HuH-7 (cell line): ENCODE measurements at regions not wholly inside any gene's neighbourhood (a gene's known extent, or its start where the extent isn't known, plus 50 kb on each side); places are given as distances from the start of the nearest gene placed in this dataset.
"Not testable (repeated sequence)": the region's sequence is repeated elsewhere in the genome, so short reads cannot be mapped to it uniquely, and the experiment has no call there.

ENCODE experiments used
- DNase-seq: peaks from one replicate; pipeline ENCODE4 v3.0.0; 2011; ENCODE audit warnings: low spot score

DNA sequence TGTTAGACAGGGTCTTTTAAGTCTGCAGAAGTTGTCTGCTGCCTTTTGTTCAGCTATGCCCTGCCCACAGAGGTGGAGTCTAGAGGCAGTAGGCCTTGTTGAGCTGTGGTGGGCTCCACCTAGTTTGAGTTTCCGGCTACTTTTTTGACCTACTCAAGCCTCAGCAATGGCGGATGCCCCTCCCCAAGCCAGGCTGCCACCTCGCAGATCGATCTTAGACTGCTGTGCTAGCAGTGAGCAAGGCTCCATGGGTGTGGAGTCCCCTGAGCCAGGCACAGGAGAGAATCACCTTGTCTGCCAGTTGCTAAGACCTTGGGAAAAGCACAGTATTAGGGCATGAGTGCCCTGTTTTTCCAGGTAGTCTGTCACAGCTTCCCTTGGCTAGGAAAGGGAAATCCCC is 664.6 kb upstream of the DPPA4 start:
- not testable (repeated sequence) for DNase-seq

DNA sequence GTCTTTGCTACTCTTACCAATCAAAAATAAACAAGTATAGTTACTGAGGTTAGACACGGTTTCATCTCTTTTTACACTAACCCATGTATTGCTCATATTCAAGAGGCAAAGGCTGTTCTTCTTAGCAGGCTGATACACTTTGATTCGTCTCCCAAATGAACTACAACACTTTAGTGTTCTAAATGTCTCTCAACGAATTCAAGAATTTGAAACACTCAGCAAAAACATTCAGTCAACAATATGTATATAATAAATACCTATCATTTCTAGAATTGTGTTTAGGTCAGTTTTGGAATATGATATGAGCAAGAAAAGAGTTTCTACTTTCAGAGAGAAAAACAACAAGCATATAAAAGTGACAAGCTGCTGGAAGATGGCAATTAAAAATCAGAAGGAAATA is 669.6 kb upstream of the DPPA4 start:
- DNase-seq = no peak

DNA sequence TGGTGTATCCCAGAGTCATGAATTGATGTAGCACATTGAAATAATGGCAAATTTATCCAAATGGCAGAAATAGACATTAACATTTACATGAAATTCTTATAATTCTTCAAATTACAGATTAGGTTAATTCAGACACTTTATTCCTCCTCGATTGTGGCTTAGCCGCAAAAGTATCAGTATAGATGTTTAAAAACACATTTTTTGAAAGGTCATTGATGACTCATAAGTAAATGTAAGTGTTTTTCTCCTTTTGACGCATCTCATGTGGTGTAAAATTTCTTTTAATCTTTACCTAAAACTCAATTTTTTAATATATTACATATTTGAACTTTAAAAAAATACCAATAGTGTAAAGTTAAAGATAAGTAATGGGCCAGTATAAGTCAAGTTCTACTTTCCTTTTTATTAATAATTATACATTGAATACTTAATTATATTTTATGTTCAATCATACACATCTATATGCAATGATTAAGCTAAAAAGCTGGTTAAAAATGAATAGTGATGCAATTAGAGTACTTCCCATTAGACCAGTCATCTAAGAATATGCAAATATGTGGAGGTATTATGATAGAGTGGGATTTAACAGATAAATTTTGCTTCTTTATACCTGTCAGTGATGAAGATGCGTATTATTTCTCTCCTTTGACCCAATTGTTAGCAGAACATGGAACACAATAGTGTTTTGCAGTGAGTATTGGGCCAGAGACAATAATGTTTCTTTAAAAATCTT is 678.1 kb upstream of the DPPA4 start:
- DNase-seq = no peak

DNA sequence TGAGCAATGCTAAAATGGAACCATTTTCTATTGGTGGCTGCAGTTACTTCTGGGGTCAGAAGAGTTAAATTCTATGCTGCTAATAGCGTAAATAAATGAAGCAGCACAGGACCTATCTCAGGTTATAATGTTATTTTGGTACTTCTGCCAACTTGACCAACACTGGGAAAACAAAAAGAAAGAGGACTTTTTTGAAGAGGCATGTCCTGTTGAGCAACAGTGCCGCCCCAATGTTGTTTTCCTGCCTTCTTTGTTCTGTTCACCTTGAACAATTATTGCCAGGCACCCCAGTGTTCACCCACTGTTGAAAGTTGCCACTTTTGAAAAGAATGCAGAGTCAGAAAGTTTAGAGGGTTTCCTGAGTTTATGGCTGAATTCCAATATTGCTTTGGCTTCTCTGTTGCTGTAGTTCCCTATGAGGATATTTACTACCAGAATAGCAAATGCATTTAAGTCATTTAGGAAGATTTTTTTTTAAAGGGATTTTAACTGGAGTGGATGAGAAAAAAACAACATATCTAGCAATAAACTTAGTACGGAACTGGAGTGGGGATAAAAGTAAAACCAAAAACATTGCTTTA is 679.0 kb upstream of the DPPA4 start:
- DNase-seq = no peak

DNA sequence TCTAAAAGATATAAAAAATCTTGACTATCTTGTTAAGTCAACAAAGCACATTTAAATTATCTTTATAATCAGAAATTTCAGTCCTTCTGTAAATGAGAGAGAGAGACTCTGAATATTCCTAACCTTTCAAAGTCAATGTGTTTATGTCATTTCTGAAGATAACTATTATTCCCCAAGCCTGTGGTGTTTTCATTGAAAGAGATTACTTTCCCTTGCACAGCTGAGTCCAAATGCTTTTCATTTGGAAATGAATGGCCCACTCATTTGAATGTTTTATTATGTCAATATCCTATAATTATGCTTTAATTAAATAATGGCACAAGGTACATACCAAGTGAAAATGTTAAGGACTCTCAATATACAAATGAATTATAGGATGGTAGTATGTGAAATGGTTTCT is 680.0 kb upstream of the DPPA4 start:
- DNase-seq = no peak

DNA sequence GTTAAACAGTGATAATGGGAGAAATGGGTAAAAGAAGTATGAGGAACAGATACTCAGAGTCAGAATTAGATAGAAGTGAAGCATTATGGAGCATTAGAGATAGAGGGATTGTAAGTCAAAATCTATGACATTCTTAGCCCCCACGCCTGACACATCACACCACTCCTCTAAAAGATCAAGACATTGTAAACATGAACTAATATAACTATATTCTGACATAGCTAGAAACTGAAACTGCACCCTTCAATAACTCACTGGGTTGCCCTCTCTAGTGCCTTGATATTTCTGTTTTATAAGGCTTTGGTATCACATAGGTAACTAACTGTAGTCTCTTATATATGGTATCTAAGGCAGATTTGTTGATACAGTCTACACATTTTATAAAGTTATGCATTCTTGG is 684.3 kb upstream of the DPPA4 start:
- DNase-seq = no peak

DNA sequence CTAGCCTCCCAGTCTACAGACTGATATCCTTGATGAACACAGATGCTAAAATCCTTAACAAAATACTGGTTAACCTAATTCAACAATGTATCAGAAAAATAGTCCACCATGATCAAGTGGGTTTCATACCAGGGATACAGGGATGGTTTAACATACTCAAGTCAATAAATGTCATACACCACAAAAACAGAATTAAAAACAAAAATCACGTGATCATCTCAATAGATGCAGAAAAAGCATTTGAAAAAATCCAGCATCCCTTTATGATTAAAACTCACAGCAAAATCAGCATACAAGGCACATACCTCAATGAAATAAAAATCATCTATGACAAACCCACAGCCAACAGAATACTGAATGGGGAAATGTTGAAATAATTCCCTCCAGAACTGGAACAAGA is 685.7 kb upstream of the DPPA4 start:
- not testable (repeated sequence) for DNase-seq

DNA sequence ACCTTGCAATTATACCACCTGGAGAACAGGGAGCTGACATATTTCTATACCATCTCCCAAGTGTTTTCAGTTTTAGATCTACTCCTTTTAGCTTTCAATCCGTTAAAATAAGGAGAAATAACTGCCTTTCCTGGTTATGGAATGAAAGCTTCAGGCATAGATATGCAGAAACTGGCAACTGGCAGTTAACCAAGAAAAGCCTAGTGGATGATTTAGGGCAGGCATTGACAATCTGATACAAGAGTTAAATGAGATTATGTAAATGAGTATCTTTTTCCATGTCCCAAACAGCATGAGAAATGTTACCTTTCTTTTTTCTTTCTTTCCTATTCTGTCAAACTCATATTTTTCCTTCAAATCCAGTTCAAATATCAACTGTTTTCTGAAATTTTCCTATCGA is 689.1 kb upstream of the DPPA4 start:
- DNase-seq = no peak

DNA sequence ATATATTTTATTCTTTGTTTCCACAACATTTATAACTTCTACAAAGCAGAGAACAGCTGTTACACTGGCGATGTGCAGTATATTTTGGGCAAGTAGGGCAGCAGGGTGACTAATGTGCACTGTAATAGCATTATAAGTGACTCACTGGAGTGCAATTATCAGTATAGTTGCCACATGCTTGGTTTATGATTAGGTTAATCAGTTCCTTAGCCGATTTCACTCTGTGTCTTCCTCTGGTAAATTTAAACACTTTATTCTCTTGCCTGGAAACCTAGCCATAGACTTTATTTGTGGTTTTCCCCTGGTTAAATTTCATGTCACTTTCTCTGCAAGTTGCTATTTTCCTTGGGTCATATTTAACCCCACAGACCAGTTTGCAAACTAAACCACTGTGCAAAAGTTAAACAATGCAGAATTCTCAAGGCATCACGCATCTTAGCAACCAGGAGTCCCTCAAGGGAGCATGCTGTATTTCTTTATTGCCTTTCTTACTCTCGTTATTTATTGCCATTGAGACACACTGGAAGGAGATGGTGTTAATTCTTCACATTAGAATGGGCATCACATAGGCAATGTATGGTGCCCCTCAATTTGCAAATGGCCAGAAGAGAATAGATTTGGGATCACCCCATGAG is 690.2 kb upstream of the DPPA4 start:
- DNase-seq = no peak

DNA sequence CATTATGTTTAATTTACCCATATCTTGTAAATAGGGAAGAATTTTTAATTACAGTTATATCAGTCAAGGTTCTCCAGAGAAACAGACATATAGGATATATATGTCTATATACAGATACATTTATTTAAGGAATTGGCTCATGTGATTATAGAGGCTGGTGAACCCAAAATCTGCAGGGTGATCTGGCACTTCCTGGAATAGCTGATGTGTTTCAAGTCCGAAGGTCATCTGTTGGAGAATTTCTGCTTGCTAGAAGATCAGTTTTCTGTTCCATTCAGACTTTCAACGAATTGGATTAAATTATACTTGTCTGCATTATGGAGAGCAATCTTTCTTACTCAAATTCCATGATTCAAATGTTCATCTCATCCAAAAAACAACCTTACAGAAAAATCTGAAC is 694.6 kb upstream of the DPPA4 start:
- peak; percentile 5 for DNase-seq

DNA sequence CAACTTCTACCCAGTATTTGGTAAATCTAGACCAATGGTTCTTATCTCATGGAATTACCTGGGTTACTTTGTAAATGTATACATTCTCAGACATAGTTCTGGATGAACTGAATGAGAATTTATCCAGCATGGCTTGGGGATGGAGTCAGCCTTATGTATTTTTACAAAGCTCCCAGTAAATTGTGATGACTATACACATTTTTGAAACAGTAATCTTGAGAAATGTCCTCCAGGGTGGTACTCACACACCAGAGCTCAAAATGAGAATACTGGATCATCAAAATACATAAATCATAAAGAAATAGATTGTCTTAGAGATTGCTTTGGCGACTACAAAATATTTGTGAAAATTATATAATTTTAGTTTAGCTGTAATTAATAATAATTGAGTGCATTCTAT is 722.1 kb upstream of the DPPA4 start:
- DNase-seq = no peak

DNA sequence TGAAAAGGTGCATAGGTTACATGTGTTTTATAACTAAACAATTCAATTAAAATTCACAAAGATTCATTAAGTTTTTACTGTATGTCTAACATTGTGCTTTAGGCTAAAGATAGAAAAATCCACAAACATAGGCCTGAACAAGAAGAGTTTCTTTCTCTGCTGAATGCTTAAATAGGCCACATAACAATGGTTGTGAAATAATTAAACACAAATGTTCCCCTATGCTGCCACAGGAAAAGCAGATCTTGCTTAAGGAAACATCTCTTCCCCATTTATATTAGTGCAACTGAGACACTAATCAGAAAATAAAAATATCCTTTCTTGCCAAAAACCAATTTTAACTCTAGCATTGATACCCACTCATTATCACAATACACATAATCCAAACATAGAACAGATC is 725.4 kb upstream of the DPPA4 start:
- no peak for DNase-seq

DNA sequence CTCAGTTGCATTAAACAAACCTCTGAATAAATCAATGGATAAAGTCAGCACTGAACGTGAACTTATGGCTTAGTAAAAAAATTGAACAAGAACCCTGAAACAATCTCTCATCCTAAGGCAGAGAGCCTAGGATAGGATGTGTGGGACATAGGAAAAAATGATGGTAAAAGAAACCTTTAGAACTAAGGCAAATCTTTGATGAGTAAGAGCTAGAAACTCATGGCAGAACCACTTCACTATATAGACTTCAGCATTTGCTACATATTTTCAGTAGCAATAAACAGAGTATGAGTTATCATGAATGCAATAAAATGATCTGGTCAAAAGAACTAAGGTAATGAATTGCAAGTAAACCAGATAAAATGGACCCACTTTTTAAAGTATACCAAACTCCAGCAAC is 725.8 kb upstream of the DPPA4 start:
- DNase-seq = no peak

DNA sequence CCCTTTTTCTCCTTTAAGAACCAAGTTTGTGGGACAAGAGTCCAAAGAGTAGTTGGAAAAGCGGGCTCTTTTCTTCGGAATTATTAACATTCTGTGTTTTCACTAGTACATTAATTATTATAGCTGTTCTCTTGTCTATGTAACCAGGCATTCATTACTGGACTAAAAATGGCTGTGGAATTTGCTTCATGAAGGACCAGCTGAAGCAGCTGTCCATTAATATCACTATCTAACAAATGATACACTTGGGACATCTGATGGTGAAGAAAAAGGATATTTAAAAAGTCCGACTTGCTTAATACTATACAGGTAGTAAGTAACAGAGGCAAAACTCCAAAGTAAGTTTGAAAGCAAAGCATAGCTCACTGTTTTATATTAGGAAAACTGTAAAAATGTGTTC is 728.9 kb upstream of the DPPA4 start:
- no peak for DNase-seq

DNA sequence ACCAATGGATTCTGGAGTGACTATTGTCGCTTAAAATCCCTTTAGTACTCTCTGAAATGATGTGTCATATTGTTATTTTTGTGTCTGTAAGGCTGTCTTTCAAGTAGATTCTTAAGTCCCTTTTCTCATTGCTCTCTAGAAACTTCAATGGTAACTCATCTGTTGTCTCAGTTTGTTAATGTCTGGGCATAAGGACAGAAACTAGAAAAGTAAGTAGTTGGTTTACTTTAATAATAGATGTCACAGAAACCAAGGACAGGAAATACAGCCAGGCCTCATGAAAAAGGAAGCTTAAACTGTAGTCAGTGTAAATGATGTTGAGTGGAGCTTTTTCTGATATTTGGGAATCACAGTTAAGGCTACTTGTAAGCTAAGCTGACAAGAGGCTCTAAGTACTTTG is 730.2 kb upstream of the DPPA4 start:
- DNase-seq = no peak

DNA sequence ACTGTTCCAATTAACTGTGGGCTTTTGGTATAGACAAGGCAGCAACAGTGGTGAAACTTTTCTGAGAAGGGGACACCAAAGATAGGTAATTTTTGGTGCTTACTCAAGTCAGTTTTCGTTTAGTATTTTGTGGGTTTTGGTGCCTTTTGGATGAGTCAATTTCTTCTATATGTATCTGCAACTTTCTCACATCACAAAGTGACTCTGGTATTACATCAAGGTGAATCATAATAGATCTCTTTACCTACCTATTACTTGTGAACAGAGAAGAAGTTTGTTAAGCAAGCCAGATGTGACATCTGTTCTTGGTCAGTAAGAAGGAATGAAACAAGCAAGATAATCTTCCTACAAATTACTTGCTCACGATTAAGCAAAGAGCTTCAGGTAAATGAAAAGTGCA is 732.4 kb upstream of the DPPA4 start:
- DNase-seq = no peak

DNA sequence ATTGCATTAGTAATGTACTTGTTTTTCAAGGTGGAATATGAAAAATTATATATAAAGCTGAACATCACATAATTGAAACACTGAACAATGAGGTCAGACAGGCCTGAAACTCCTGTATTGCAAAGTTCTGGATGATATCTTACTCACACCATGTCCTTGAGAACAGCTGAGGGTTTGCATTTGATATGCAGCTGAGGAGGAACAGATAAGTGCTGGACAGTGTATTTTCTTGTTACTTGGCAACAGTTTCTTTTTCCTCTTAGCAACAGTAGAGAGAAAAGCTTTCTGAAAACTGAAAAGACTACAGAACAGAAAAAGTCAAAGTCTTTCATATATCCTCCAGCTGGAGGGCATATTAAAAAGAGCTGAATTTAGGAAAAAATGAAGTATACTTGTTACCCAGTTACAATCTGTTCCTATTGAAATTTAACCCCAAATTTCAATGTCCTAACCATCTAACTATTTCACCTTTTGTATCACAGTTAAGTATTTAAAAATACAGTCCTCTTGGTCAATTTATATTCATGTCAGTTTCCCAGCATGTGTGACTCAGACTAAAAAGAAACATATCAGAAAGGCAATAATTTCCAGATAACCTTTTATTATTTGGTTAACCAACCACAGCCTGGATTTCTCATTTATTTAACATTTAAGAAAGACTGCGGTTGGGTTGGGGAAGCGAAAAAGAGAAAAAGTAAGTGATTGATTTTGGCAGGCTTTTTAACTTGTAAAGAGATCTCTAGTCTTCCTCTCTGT is 733.0 kb upstream of the DPPA4 start:
- no peak for DNase-seq

DNA sequence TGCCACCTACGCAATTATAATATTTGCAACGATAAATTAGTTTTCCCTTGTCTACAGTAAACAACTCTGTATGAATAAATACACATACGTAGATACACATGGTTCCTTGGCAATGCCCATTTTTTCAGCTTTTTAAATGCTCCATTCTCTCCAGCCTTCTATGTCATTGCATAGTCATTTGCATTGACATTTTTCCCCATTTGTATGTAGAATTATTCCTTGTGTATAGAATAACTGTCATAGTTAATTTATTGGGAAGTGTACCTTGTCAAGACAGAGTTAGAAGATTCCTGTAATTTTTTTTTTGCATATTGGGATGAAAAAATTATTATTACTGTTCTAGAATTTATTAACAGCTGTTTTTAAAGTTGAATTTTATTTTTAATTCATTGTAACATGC is 736.7 kb upstream of the DPPA4 start:
- no peak for DNase-seq

DNA sequence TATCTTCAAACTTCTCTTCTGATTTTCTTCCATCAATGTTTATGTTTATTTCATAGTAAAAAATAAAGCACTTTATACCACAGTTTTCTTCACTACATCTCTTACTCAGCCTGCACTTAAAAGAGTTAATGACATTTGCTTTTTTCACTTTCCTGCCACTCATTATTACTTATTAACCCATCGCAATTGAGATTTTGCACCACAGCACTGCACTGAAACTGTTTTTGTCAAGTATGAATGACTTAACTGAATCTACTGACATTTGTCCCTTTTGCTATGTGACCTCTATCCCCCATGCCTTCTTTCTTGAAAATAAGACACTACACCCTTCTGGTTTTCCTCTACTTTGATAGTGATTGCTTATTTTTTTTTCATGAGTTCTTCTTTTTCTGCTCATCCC is 739.7 kb upstream of the DPPA4 start:
- peak; percentile 2 for DNase-seq

DNA sequence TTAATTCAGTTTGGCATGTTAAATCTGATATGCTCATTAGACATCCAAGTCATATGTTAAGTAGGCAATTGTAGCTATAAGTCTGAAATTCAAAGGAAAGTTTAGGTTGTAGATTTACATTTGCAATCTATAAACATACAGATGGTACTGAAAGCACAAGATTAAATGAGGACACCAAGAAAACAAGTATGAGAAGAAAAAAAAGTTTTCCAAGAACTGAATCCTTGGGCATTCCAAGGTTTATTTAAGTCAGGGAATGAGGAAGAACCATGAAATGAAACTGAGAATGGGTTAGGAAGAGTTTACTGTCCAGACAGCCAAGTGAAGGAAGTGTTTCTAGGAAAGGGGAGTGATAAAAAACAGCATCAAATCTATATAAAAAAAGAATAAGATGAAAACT is 756.1 kb upstream of the DPPA4 start:
- no peak for DNase-seq

DNA sequence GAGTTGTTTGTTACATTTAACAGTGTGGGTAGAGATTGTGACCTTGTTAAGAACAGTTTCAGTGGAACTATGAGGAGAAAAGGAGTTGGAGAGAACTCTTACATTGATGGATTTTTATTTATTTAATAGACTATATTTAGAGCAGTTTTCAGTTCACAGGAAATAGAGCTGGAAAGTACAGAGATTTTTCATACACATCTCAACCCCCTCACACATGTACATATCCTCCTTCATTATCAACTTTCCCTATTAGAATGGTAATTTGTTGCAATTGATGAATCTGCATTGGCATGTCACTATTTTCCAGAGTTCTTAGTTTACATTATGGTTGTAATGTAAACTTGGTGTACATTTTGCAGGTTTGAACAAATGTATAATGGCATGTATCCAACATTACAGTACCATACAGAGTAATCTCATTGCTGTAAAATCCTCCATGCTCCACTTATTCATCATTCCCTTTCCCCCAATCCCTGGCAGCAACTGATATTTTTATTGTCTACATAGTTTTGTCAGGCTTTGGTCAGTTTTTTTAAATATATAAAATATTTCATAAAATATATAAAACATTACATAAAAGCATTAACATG is 756.6 kb upstream of the DPPA4 start:
- DNase-seq = no peak

DNA sequence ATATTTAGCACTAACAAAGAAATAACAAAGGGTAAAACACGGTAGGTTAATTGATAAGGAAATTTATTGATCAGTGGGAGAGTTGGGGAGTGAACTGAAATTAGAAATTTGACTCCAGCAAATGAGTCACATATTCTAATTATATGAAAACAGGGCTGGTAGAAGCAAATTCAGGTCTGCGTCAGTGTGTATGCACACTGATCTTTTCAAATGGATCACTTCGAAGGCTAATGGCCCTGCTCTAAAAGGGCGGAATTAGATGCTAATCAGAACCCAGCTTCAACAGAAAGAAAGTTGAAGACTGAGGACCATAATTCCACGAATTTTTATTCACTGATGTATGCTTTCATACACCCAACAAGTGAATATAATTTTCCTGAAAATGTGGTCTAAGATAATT is 762.4 kb upstream of the DPPA4 start:
- no peak for DNase-seq

DNA sequence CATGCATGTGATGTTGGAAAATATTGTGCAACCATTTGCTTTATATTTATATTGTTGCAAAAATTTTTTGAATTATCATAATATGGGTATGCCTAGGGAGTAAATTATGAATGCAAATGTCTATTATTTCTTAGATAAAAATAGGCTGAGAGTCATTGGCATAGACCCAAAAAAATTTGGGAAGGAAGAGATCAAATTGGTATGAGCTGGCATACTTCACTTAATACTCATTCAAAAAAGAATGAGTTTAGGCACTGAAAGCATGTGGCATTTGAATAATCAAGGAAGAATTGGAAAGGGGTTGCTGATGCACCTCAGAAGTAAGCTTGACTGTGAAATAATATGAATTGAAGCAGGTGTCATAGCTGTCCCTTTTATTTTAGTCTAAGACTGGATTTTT is 764.0 kb upstream of the DPPA4 start:
- DNase-seq = no peak
